Activated CD8-positive, alpha-beta T cell treated with anti-CD3 and anti-CD28 coated beads for 36 hours (primary cell): ENCODE measurements at regions not wholly inside any gene's neighbourhood (a gene's known extent, or its start where the extent isn't known, plus 50 kb on each side); places are given as distances from the start of the nearest gene placed in this dataset.
"Not testable (repeated sequence)": the region's sequence is repeated elsewhere in the genome, so short reads cannot be mapped to it uniquely, and the experiment has no call there.

ENCODE experiments used
- ATAC-seq: fragments of 200-7000 bp; cut with Tn5 transposase; one replicate; pipeline ENCODE4 v1.10.0; 2021; ENCODE audit warnings: mild to moderate bottlenecking, moderate library complexity
- CTCF ChIA-PET: fragments of 350-600 bp; sonication (Branson Sonifier 250); formaldehyde crosslinking; loops from one replicate; lab custom pipeline; 2021; ENCODE audit warnings: antibody characterized with exemption; lab: Charles Lee
- POLR2A ChIA-PET: fragments of 350-600 bp; sonication (Branson Sonifier 250); formaldehyde crosslinking; loops from one replicate; lab custom pipeline; 2021; ENCODE audit warnings: antibody characterized with exemption; lab: Charles Lee
- DNase-seq: peaks from one replicate; pipeline ENCODE4 v3.0.0-alpha.2; 2020
- H3K27ac Mint-ChIP-seq: one replicate; pipeline ENCODE4 v1.8.0; 2021; ENCODE audit warnings: mild to moderate bottlenecking, mixed read lengths
- H3K27me3 Mint-ChIP-seq: one replicate; pipeline ENCODE4 v1.8.0; 2021; ENCODE audit warnings: mixed read lengths
- H3K36me3 Mint-ChIP-seq: one replicate; pipeline ENCODE4 v1.8.0; 2021; ENCODE audit warnings: low read depth, mixed read lengths
- H3K4me1 Mint-ChIP-seq: one replicate; pipeline ENCODE4 v1.8.0; 2021; ENCODE audit warnings: low read depth, mixed read lengths
- H3K4me3 Mint-ChIP-seq: one replicate; pipeline ENCODE4 v1.8.0; 2021; ENCODE audit warnings: mild to moderate bottlenecking, moderate library complexity, mixed read lengths
- H3K9me3 Mint-ChIP-seq: one replicate; pipeline ENCODE4 v1.8.0; 2021; ENCODE audit warnings: mixed read lengths
- intact Hi-C: fragments of 100-400 bp; cut with micrococcal nuclease; formaldehyde crosslinking; loops from one replicate; pipeline ENCODE4 v1.10.0; 2022
- TF ChIP-seq, protein P1 (sequence below): fragments of 200-600 bp; IDR thresholded peaks from one replicate; pipeline ENCODE4 v1.8.0; 2022; ENCODE audit warnings: antibody characterized with exemption, mild to moderate bottlenecking

DNA sequence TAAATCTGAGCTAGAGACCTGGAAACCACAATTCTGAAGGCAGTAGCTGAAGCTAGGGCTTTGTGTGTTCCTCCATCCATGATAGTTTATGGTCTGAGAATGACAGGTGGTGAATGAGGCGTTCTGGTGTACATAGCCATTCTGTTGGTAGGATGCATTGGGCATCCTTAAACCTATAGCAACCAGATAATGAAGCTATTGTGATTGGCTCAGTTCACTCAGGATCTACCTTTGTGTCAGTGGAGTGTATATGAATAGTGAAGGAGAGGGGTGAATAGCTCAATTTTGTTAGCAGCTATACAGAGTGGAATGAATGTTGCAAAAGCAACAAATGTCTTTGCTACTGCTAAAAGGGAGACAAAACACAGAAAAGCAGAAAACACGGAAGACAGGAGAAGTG lies 80.0 kb upstream of the PCDH20 start:
- TF ChIP-seq, protein P1, sequence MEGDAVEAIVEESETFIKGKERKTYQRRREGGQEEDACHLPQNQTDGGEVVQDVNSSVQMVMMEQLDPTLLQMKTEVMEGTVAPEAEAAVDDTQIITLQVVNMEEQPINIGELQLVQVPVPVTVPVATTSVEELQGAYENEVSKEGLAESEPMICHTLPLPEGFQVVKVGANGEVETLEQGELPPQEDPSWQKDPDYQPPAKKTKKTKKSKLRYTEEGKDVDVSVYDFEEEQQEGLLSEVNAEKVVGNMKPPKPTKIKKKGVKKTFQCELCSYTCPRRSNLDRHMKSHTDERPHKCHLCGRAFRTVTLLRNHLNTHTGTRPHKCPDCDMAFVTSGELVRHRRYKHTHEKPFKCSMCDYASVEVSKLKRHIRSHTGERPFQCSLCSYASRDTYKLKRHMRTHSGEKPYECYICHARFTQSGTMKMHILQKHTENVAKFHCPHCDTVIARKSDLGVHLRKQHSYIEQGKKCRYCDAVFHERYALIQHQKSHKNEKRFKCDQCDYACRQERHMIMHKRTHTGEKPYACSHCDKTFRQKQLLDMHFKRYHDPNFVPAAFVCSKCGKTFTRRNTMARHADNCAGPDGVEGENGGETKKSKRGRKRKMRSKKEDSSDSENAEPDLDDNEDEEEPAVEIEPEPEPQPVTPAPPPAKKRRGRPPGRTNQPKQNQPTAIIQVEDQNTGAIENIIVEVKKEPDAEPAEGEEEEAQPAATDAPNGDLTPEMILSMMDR: no peak

DNA sequence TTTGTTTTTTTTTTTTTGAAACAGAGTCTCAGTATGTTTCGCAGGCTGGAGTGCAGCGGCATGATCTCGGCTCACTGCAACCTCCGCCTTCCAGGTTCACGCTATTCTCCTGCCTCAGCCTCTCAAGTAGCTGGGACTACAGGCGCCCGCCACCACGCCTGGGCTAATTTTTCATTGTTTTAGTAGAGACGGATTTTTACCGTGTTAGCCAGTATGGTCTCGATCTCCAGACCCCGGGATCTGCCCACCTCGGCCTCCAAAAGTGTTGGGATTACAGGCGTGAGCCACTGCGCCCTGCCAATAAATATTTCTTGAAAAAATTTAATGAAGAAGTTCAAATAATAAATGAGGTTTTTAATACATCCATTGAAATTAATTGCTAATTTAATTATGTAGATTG lies 77.9 kb upstream of the PCDH20 start:
- H3K36me3 Mint-ChIP-seq, H3K9me3 Mint-ChIP-seq, ATAC-seq, H3K4me1 Mint-ChIP-seq, CTCF ChIA-PET, DNase-seq, intact Hi-C loops, H3K27ac Mint-ChIP-seq, H3K4me3 Mint-ChIP-seq, H3K27me3 Mint-ChIP-seq: not testable (repeated sequence)
- POLR2A ChIA-PET: interaction anchor here (1.4 kb wide), 1 partner anchor 11 kb away, joined by 3 read pairs; no protein-coding TSS in a partner anchor

More for the DNA sequence above, 80.0 kb upstream of the PCDH20 start:
- H3K27ac Mint-ChIP-seq: no peak overlapping the region
- ATAC-seq (no peak), DNase-seq (no peak)
- intact Hi-C loops: no loop called here
- no peak overlapping the region for H3K4me3 Mint-ChIP-seq
- H3K27me3 Mint-ChIP-seq: no peaks in the 10 kb centered on the region
- POLR2A ChIA-PET: no interaction called here
- H3K4me1 Mint-ChIP-seq: no peaks in the 10 kb centered on the region
- CTCF ChIA-PET: interaction anchor here (0.9 kb wide), 1 partner anchor 9 kb away, joined by 3 read pairs; no protein-coding TSS in a partner anchor
- no peaks in the 10 kb centered on the region for H3K36me3 Mint-ChIP-seq
- peaks cover 8% of the 10 kb centered on the region for H3K9me3 Mint-ChIP-seq

DNA sequence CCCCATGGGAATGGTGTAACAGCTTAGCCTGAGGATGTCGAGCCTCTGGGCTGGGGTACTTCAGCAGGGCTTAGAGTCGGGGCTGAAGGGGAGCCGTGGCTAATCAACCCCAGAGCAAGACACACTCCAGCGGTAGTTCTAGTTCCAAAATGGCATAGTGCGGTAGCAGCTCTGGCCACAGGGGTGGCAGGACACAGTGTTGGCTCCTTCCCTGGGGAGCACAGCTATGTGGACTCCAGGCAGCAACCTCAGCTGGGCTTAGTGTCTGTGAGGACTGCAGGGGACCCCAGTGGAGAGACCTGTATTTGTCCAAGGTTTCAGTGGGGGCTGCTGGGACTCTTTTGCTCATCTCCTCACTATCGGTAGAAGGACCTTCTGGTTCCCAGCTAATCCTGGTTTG lies 70.8 kb upstream of the PCDH20 start:
- Mint-ChIP-seq H3K27ac (no peak overlapping the region), H3K36me3 (no peaks in the 10 kb centered on the region), H3K4me3 (no peak overlapping the region), H3K4me1 (no peaks in the 10 kb centered on the region), H3K27me3 (no peaks in the 10 kb centered on the region), H3K9me3 (peaks cover 4% of the 10 kb centered on the region)
- DNase-seq (no peak), ATAC-seq (no peak)
- POLR2A ChIA-PET: no interaction called here
- TF ChIP-seq, protein P1: no peak
- CTCF ChIA-PET: interaction anchor here (1.1 kb wide), 1 partner anchor 9 kb away, joined by 3 read pairs; no protein-coding TSS in a partner anchor
- intact Hi-C loops: no loop called here

DNA sequence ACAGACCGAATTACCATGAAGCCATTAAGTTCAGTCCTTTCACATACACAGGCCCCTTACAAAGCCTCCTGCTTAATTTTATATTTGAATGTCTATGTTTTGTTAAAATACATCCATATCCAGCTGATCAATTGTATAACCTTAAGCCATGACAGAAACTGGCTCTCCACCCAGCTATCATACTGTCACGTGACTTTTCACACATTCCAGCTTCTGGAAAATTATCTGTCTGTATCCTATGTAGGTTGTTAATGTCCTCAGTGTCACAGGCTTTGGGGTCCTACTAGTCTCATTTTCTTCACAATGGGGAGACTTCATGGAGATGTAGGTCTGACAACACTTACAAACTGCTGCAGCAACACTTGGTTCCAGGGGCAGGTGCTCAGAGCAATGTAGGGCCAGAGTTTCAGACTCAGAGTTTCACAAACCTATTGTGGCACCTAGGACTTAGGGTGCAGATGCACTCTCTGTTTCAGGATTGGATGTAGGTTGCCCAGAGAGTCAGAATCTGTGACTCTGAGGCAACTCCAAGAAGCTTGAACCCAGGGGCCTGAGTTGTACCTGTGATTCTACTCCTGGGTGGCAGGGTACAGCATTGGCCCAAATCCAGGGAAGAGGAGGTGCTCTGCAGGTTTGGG lies 69.6 kb upstream of the PCDH20 start:
- Mint-ChIP-seq H3K27me3 (no peaks in the 10 kb centered on the region), H3K36me3 (no peaks in the 10 kb centered on the region), H3K4me1 (no peaks in the 10 kb centered on the region), H3K9me3 (peaks cover 2% of the 10 kb centered on the region), H3K27ac (no peak overlapping the region), H3K4me3 (no peak overlapping the region)
- ATAC-seq (no peak), DNase-seq (no peak)
- CTCF ChIA-PET: no interaction called here
- TF ChIP-seq, protein P1: no peak
- POLR2A ChIA-PET: no interaction called here
- intact Hi-C loops: no loop called here

DNA sequence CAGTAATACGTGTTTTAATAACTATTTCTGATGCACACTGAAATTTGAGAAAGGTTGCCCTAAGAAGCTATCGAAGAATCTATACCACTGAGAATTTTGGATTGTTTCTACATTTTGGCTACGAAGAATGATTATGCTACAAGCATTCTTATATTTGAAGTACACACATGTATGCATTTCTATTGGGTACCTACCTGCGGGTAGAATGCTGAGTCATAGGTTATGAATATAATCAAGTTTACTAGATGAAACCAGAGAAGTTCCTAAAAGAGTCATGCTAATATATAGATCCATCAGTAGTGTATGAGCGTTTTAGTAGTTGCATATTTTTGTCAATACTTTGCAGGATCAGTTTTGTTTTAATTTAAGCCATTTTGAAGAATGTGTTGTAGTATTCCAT lies 62.0 kb upstream of the PCDH20 start:
- no peak overlapping the region for H3K4me3 Mint-ChIP-seq
- peaks cover 10% of the 10 kb centered on the region for H3K9me3 Mint-ChIP-seq
- POLR2A ChIA-PET: no interaction called here
- no peaks in the 10 kb centered on the region for H3K4me1 Mint-ChIP-seq
- DNase-seq (no peak), ATAC-seq (no peak)
- CTCF ChIA-PET: no interaction called here
- no peak overlapping the region for H3K27ac Mint-ChIP-seq
- H3K36me3 Mint-ChIP-seq: no peaks in the 10 kb centered on the region
- TF ChIP-seq, protein P1: no peak
- H3K27me3 Mint-ChIP-seq: no peaks in the 10 kb centered on the region
- intact Hi-C loops: no loop called here
